ENCODE measurements at regions not wholly inside any gene's neighbourhood (a gene's known extent, or its start where the extent isn't known, plus 50 kb on each side); places are given as distances from the start of the nearest gene placed in this dataset.

GRCh38 chr3:24615177-24615576 lies 120.5 kb upstream of the THRB start:
- no peak overlapping the region for H3K23ac ChIP-seq (ENCODE audit: insufficient read length)
- H3K4me3 ChIP-seq (ENCODE audit: extremely low read depth in 1 of 4, insufficient read depth in 2 of 4, low read depth in 3 of 4, low read length in 4 of 4), result no peak overlapping the region
- no peak overlapping the region for H3K4ac ChIP-seq (replicated peaks; ENCODE audit: insufficient read length, low read depth, low read length)
- no peak overlapping the region for H3K4me2 ChIP-seq (ENCODE audit: insufficient read depth in 1 of 2, low read depth in 2 of 2, low read length in 2 of 2)
- ChIA-PET POLR2A (ENCODE audit: partially characterized antibody) (no interaction called here), CTCF (ENCODE audit: partially characterized antibody) (interaction anchor here (1.2 kb wide), 1 partner anchor 67 kb away, joined by 5 read pairs; no protein-coding TSS in a partner anchor)
- no peaks in the 10 kb centered on the region for H3K4me1 ChIP-seq (replicated peaks in 1 of 4; ENCODE audit: control insufficient read depth in 3 of 4, insufficient read depth in 4 of 4, low read length in 3 of 4)
- no peak overlapping the region for H2AK5ac ChIP-seq (ENCODE audit: low read depth, low read length)
- no peaks in the 10 kb centered on the region for H4K20me1 ChIP-seq (replicated peaks in 1 of 2; ENCODE audit: control insufficient read depth in 1 of 2, insufficient read depth in 2 of 2, low read length in 2 of 2)
- H4K8ac ChIP-seq (ENCODE audit: extremely low read depth, insufficient read depth, low read length), result no peak overlapping the region
- H3K23me2 ChIP-seq (ENCODE audit: low read depth, low read length), result no peaks in the 10 kb centered on the region
- no peak overlapping the region for H4K91ac ChIP-seq (replicated peaks; ENCODE audit: insufficient read length, low read length)
- no peaks in the 10 kb centered on the region for H3K9me3 ChIP-seq (ENCODE audit: insufficient read depth in 2 of 2, low read depth in 1 of 2, low read length in 1 of 2)
- H3K9ac ChIP-seq (replicated peaks in 1 of 4; ENCODE audit: extremely low read depth in 1 of 4, low read depth in 3 of 4, low read length in 3 of 4), result no peak overlapping the region
- H2BK120ac ChIP-seq (replicated peaks; ENCODE audit: low read depth, low read length), result no peak overlapping the region
- no peak for DNase-seq (ENCODE audit: low read depth in 1 of 2, low spot score in 2 of 2)
- FAIRE-seq, result no peak
- no peak overlapping the region for H2BK15ac ChIP-seq (ENCODE audit: low read length)
- H3K27me3 ChIP-seq (replicated peaks in 1 of 4; ENCODE audit: control insufficient read depth in 3 of 4, extremely low read depth in 1 of 4, insufficient read depth in 3 of 4, low read length in 3 of 4), result no peaks in the 10 kb centered on the region
- no peak overlapping the region for H2AFZ ChIP-seq (ENCODE audit: low read length)
- H3K14ac ChIP-seq (ENCODE audit: insufficient read length), result no peak overlapping the region
- no peaks in the 10 kb centered on the region for H3K79me1 ChIP-seq (ENCODE audit: low read depth, low read length)
- no peak overlapping the region for H3K27ac ChIP-seq (ENCODE audit: low read depth, low read length)
- no peak overlapping the region for H3K18ac ChIP-seq (ENCODE audit: extremely low read depth, low read length)
- H3K36me3 ChIP-seq (ENCODE audit: control insufficient read depth in 2 of 4, insufficient read depth in 4 of 4, low read length in 3 of 4), result no peaks in the 10 kb centered on the region
- H2BK20ac ChIP-seq (ENCODE audit: low read length), result no peak overlapping the region
- H3K79me2 ChIP-seq (ENCODE audit: control insufficient read depth in 1 of 2, insufficient read depth in 2 of 2, low read length in 2 of 2), result no peaks in the 10 kb centered on the region
- no peak overlapping the region for H2BK5ac ChIP-seq (ENCODE audit: low read depth, low read length)
- H3K56ac ChIP-seq (replicated peaks; ENCODE audit: insufficient read length, low read depth, low read length), result no peak overlapping the region
- H4K5ac ChIP-seq (ENCODE audit: insufficient read length, low read depth, low read length), result no peak overlapping the region
- WGBS, 2 experiments (ENCODE audit: extremely low coverage in 1 of 2, insufficient coverage in 1 of 2, insufficient read length in 1 of 2, insufficient replicate concordance in 2 of 2, low coverage in 1 of 2, low lambda C conversion rate in 2 of 2, missing lambda C conversion rate in 1 of 2), result 85% methylated on average over 2 of the region's 2 CpGs; no CpG with 5 or more reads in 1 of the 2 experiments
- TF ChIP-seq ATF3 (IDR thresholded peaks at IDR 0.05; ENCODE audit: insufficient read depth, low read depth, low read length), result no peak
- TF ChIP-seq RBBP5 (IDR thresholded peaks at IDR 0.05; ENCODE audit: borderline replicate concordance, low read depth, low read length), result no peak
- TF ChIP-seq MAFK (IDR thresholded peaks at IDR 0.05; ENCODE audit: low read depth, low read length), result no peak
- TF ChIP-seq CHD2 (IDR thresholded peaks at IDR 0.05; ENCODE audit: low read length), result no peak
- no peak for TF ChIP-seq USF2 (IDR thresholded peaks at IDR 0.05; ENCODE audit: low read length)
- no peak for TF ChIP-seq RXRA (IDR thresholded peaks at IDR 0.05; ENCODE audit: insufficient read depth, low read depth, low read length)
- TF ChIP-seq SRF (IDR thresholded peaks at IDR 0.05; ENCODE audit: low read depth, low read length), result no peak
- no peak for TF ChIP-seq SP1 (IDR thresholded peaks at IDR 0.05; ENCODE audit: low read depth, low read length)
- TF ChIP-seq EZH2 (IDR thresholded peaks at IDR 0.05; ENCODE audit: low read depth, low read length, severe bottlenecking), result no peak
- no peak overlapping the region for H2BK12ac ChIP-seq (ENCODE audit: low read depth, low read length)

Measured in H1 (cell line).